Neuronal stem cell (in vitro differentiated cells): ENCODE measurements at regions not wholly inside any gene's neighbourhood (a gene's known extent, or its start where the extent isn't known, plus 50 kb on each side); places are given as distances from the start of the nearest gene placed in this dataset.
"Not testable (repeated sequence)": the region's sequence is repeated elsewhere in the genome, so short reads cannot be mapped to it uniquely, and the experiment has no call there.

ENCODE experiments used
- DNase-seq: peaks from one replicate; pipeline ENCODE4 v3.0.0-alpha.2; 2013; ENCODE audit warnings: low spot score
- H2AFZ ChIP-seq: one replicate; pipeline ENCODE4 v1.6.1; 2013; ENCODE audit warnings: mild to moderate bottlenecking, low read length, inconsistent platforms
- H2AK5ac ChIP-seq: 2 replicates; pipeline ENCODE4 v1.6.1; 2013; ENCODE audit warnings: low read depth, mild to moderate bottlenecking, inconsistent platforms, low read length, moderate library complexity, mixed read lengths
- H2BK120ac ChIP-seq: 2 replicates; pipeline ENCODE4 v1.6.1; 2013; ENCODE audit warnings: low read depth, mild to moderate bottlenecking, inconsistent platforms, low read length, moderate library complexity, mixed read lengths
- H2BK12ac ChIP-seq: one replicate; pipeline ENCODE4 v1.6.1; 2013; ENCODE audit warnings: low read length, inconsistent platforms
- H2BK15ac ChIP-seq: 2 replicates; pipeline ENCODE4 v1.6.1; 2013; ENCODE audit warnings: mild to moderate bottlenecking, low read length, inconsistent platforms, mixed read lengths
- H2BK5ac ChIP-seq: one replicate; pipeline ENCODE4 v1.6.1; 2013; ENCODE audit warnings: inconsistent platforms, mild to moderate bottlenecking, low read length, moderate library complexity
- H3K14ac ChIP-seq: one replicate; pipeline ENCODE4 v1.6.1; 2013; ENCODE audit warnings: low read length, inconsistent platforms
- H3K18ac ChIP-seq: 2 replicates; pipeline ENCODE4 v1.6.1; 2013; ENCODE audit warnings: low read length, inconsistent platforms
- H3K23ac ChIP-seq: 2 replicates; pipeline ENCODE4 v1.6.1; 2013; ENCODE audit warnings: low read depth, mild to moderate bottlenecking, mixed read lengths, low read length, inconsistent platforms; ENCODE audit not compliant: poor library complexity
- H3K27ac ChIP-seq: replicated peaks from 3 replicates; pipeline ENCODE4 v1.5.1; 2013; ENCODE audit warnings: low read length, inconsistent platforms
- H3K27me3 ChIP-seq, 3 experiments: 2 replicates each; pipeline ENCODE4 v1.6.1; 2013; ENCODE audit warnings: low read length in 3 of 3, mild to moderate bottlenecking in 2 of 3, inconsistent platforms in 1 of 3, low read depth in 1 of 3, mixed read lengths in 1 of 3, moderate library complexity in 1 of 3; ENCODE audit not compliant: control insufficient read depth in 3 of 3, insufficient read depth in 3 of 3
- H3K36me3 ChIP-seq, 2 donors: replicated peaks in 1 of 2; 2 replicates each; pipeline ENCODE4 v1.6.1; 2013; ENCODE audit warnings: low read length in 2 of 2; ENCODE audit not compliant: control insufficient read depth in 2 of 2, insufficient read depth in 2 of 2
- H3K4ac ChIP-seq: 2 replicates; pipeline ENCODE4 v1.6.1; 2013; ENCODE audit warnings: inconsistent platforms, mild to moderate bottlenecking, low read length, moderate library complexity
- H3K4me1 ChIP-seq, 2 donors: 1 replicate in 1 of 2; 2 replicates in 1 of 2; pipeline ENCODE4 v1.6.1; 2013; ENCODE audit warnings: low read length in 2 of 2, low read depth in 1 of 2; ENCODE audit not compliant: control insufficient read depth in 2 of 2, insufficient read depth in 1 of 2
- H3K4me2 ChIP-seq: one replicate; pipeline ENCODE4 v1.6.1; 2013; ENCODE audit warnings: mild to moderate bottlenecking, low read length, inconsistent platforms; ENCODE audit not compliant: insufficient read depth, poor library complexity, severe bottlenecking
- H3K4me3 ChIP-seq, 2 donors: 2 replicates each; pipeline ENCODE4 v1.5.1; 2013; ENCODE audit warnings: low read length in 2 of 2, mild to moderate bottlenecking in 2 of 2, inconsistent platforms in 1 of 2, moderate library complexity in 1 of 2
- H3K79me1 ChIP-seq: one replicate; pipeline ENCODE4 v1.6.1; 2013; ENCODE audit warnings: low read depth, mild to moderate bottlenecking, inconsistent platforms, low read length, moderate library complexity
- H3K9ac ChIP-seq: one replicate; pipeline ENCODE4 v1.6.1; 2013; ENCODE audit warnings: mild to moderate bottlenecking, low read depth, low read length, inconsistent platforms; ENCODE audit not compliant: poor library complexity
- H3K9me3 ChIP-seq, 2 donors: replicated peaks in 1 of 2; 2 replicates each; pipeline versions ENCODE3 to v1.6.1; 2013; ENCODE audit warnings: low read length in 2 of 2, mild to moderate bottlenecking in 2 of 2, inconsistent platforms in 1 of 2, low read depth in 1 of 2, mixed read lengths in 1 of 2, moderate library complexity in 1 of 2; ENCODE audit not compliant: control insufficient read depth in 2 of 2, insufficient read depth in 1 of 2
- H4K8ac ChIP-seq: one replicate; pipeline ENCODE4 v1.6.1; 2013; ENCODE audit warnings: low read depth, mild to moderate bottlenecking, inconsistent platforms, low read length, moderate library complexity
- H4K91ac ChIP-seq: one replicate; pipeline ENCODE4 v1.6.1; 2013; ENCODE audit warnings: low read length, low read depth, mild to moderate bottlenecking, inconsistent platforms; ENCODE audit not compliant: poor library complexity
- WGBS, 2 donors: extraction: QIAGEN DNeasy Blood & Tissue Kit; methylation state at CpG; one replicate each; pipeline ENCODE4 v1.1.7; 2013; ENCODE audit warnings: missing lambda C conversion rate in 2 of 2, mixed read lengths in 1 of 2; ENCODE audit not compliant: insufficient read length in 2 of 2, insufficient replicate concordance in 1 of 2; ENCODE audit errors: extremely low coverage in 2 of 2; 5-methylcytosine and 5-hydroxymethylcytosine counted together

DNA sequence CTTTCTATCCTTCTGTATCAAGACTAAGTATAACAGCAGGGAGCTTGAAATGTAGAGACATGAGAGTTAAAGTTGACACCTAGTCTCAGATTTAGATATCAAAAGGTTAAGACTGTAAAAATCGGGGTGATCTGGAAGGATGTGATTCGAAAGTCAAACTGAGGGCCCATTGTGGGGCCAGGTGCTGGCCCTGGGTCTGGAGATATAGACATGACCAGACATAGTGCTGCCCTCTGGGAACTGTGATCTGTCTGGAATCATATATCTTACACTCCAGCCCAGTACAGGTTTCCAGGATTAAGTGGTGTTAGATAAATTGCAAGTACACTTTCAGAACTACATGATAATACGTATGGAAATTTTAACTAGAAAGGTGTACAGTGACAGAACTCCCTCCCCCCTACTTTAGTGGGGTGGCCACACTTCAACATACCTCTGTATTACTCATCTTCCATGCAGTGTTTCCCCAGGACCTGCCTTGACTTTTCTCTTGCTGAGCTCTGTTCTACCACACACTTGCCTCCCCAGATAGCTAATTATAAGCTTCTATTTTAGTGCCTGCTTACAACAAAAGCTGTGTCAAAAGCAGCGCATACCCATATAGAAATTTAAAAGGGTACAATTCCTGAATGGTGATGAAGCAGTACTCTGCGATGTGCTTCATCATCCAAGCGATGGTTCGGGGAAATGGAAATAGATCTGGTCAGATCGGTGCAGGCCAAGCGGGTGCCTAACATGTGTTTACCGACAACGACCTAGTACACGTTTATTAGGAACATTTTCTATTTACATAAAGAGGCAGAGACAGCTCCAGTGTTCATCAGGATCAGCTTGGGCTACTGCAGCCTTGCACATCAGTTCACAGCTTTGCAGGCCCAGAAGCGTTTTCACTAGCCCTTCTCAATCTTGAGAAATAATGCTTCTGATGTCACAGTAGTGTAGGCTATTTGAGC lies 68.7 kb downstream of the ARF6 start:
- Histone ChIP-seq H3K79me1 (no peaks in the 10 kb centered on the region), H4K91ac (no peak overlapping the region), H3K4me3 (no peak overlapping the region), H3K4ac (no peak overlapping the region), H3K27me3 (peaks cover 0 to 3% (median 0%) of the 10 kb centered on the region in 3 experiments), H3K27ac (no peak overlapping the region), H3K4me1 (peaks cover 0 to 4% of the 10 kb centered on the region in 2 donors), H4K8ac (no peak overlapping the region), H3K9ac (no peak overlapping the region), H2BK120ac (no peak overlapping the region), H2BK12ac (no peak overlapping the region), H2AK5ac (no peak overlapping the region), H2AFZ (no peak overlapping the region), H3K14ac (no peak overlapping the region), H2BK5ac (no peak overlapping the region), H3K36me3 (no peaks in the 10 kb centered on the region), H3K4me2 (no peak overlapping the region), H3K23ac (no peak overlapping the region), H3K18ac (no peak overlapping the region), H2BK15ac (no peak overlapping the region), H3K9me3 (no peaks in the 10 kb centered on the region)
- no peak for DNase-seq
- WGBS, 2 donors, result no CpG with 5 or more reads among the region's 13 CpGs

DNA sequence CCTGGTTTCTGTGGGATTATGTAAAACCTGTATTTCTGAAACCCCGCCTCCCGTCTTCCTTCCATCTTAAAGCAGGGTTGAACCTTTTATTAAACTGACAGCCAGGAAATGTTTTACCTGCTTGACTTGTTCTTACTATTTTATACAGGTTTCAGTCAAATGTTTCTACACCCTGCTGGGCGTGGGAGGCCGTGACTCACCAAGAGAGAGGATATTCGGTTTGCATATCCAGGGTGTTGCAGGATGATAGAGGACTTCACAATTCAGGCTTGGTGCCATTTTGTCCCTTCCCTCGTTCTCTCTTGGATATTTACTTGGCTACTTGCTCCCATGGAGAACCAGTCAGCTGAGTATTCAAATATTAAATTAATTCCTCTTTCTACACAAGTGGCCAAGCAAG lies 69.7 kb downstream of the ARF6 start:
- Histone ChIP-seq H2AK5ac (no peak overlapping the region), H4K8ac (no peak overlapping the region), H3K79me1 (no peaks in the 10 kb centered on the region), H2BK5ac (no peak overlapping the region), H3K9ac (no peak overlapping the region), H3K27me3 (peaks cover 0 to 3% (median 0%) of the 10 kb centered on the region in 3 experiments), H3K27ac (no peak overlapping the region), H3K9me3 (no peaks in the 10 kb centered on the region), H3K18ac (no peak overlapping the region), H3K4ac (no peak overlapping the region), H2BK15ac (no peak overlapping the region), H3K4me3 (no peak overlapping the region), H3K23ac (no peak overlapping the region), H4K91ac (no peak overlapping the region), H2AFZ (no peak overlapping the region), H3K36me3 (no peaks in the 10 kb centered on the region), H2BK120ac (no peak overlapping the region), H3K4me2 (no peak overlapping the region), H2BK12ac (no peak overlapping the region), H3K14ac (no peak overlapping the region), H3K4me1 (peaks cover 0 to 4% of the 10 kb centered on the region in 2 donors)
- DNase-seq, result no peak
- no CpG with 5 or more reads among the region's 6 CpGs for WGBS, 2 donors

DNA sequence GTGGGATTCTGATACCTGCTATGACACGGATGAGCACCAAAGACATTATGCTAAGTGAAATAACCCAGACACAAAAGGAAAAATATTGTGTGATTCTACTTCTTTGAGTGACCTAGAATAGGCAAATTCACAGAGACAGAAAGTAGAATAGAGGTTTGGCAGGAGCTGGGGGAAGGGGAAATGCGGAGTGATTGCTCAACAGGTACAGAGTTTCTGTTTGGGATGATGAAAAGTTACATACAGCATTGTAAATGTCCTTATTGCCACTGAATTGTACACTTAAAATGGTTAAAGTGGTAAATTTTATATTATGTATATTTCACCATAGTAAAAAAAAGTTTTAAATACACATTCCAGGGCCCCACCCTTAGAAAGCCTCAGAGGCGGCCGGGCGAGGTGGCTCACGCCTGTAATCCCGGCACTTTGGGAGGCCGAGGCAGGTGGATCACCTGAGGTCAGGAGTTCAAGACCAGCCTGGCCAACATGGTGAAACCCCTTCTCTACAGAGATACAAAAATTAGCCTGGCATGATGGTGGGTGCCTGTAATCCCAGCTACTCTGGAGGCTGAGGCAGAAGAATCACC lies 72.3 kb downstream of the ARF6 start:
- not testable (repeated sequence) for H3K14ac ChIP-seq, H2BK120ac ChIP-seq, H2AK5ac ChIP-seq, H2BK12ac ChIP-seq, H3K9me3 ChIP-seq, H3K4ac ChIP-seq, H3K27ac ChIP-seq, H3K36me3 ChIP-seq, H2AFZ ChIP-seq, H3K4me3 ChIP-seq, H3K9ac ChIP-seq, H3K27me3 ChIP-seq, H2BK15ac ChIP-seq, H3K4me2 ChIP-seq, H3K23ac ChIP-seq, DNase-seq, H4K91ac ChIP-seq, H3K18ac ChIP-seq, H3K79me1 ChIP-seq, H4K8ac ChIP-seq, H2BK5ac ChIP-seq, H3K4me1 ChIP-seq
- WGBS, 2 donors, result no CpG with 5 or more reads among the region's 8 CpGs

DNA sequence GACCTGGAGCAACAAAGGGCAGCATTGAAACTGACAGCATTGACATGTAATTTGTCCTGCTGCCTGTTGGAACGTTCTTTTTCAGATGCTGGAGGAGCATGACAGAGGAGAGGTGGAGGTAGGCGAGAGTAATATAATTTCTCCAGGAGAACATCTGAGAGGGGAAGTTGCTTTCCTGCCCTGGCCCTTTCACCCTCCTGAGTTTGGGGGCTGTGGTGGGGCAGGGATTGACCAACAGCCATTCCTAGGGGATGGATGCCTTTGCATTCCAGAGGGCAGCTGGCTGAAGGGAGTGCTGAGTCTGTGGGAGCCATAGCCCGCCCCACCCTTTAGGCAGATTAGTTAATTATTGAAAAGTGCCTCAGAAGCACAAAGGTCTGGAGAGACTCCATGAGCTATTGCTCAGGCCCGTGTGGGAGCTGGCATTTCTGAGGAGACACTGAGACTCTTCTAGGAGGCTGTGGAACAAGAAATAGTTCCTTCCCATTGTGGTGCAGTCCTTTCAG lies 73.5 kb downstream of the ARF6 start:
- Histone ChIP-seq H2BK15ac (no peak overlapping the region), H3K9ac (no peak overlapping the region), H2BK5ac (no peak overlapping the region), H3K18ac (no peak overlapping the region), H3K79me1 (no peaks in the 10 kb centered on the region), H3K4me2 (no peak overlapping the region), H3K4me1 (peaks cover 0 to 9% of the 10 kb centered on the region in 2 donors), H3K36me3 (no peaks in the 10 kb centered on the region), H2BK120ac (no peak overlapping the region), H4K8ac (no peak overlapping the region), H3K4me3 (no peak overlapping the region), H2BK12ac (no peak overlapping the region), H3K27ac (no peak overlapping the region), H3K9me3 (no peaks in the 10 kb centered on the region), H4K91ac (no peak overlapping the region), H3K27me3 (peaks cover 0 to 6% (median 0%) of the 10 kb centered on the region in 3 experiments), H3K14ac (no peak overlapping the region), H3K23ac (no peak overlapping the region), H3K4ac (no peak overlapping the region), H2AK5ac (no peak overlapping the region), H2AFZ (peak overlapping the region; percentile 52)
- no CpG with 5 or more reads among the region's 4 CpGs for WGBS, 2 donors
- no peak for DNase-seq
